ENCODE measurements at regions not wholly inside any gene's neighbourhood (a gene's known extent, or its start where the extent isn't known, plus 50 kb on each side); places are given as distances from the start of the nearest gene placed in this dataset.

DNA sequence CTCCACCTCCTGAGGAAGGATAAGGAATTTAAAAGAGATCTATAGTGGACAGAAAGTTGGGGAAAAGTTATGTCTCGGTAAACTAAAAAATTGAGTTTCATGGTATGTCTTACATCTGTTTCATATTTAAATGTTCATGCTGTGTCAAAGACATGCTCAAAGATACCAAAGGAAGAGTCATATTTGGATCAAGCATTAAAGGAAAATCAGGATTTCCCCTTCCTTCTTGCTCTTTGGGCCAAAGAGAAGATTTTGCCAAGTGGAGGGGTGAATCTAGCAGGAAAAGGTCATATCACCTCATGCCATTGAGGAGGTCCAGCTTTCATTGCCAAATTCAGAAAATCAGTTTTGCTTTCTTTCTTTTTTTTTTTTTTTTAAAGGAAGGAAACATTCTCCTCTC is 192.4 kb downstream of the OGFRL1 start:
- no peak for TF ChIP-seq TP53 (CRISPR knock-in tag; IDR thresholded peaks at IDR 0.05)
- TF ChIP-seq, protein P1, sequence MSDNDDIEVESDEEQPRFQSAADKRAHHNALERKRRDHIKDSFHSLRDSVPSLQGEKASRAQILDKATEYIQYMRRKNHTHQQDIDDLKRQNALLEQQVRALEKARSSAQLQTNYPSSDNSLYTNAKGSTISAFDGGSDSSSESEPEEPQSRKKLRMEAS (CRISPR knock-in tag; IDR thresholded peaks at IDR 0.05), result no peak
